ENCODE measurements at regions not wholly inside any gene's neighbourhood (a gene's known extent, or its start where the extent isn't known, plus 50 kb on each side); places are given as distances from the start of the nearest gene placed in this dataset.

- no peak for TF ChIP-seq CTCF (conservative IDR thresholded peaks at IDR 0.05; ENCODE audit: low read depth, low read length)
- no peak for TF ChIP-seq EZH2 (IDR thresholded peaks at IDR 0.05; ENCODE audit: low read length, unreplicated experiment)
- TF ChIP-seq EZH2phosphoT487 (IDR thresholded peaks at IDR 0.05; ENCODE audit: borderline replicate concordance, low read length): no peak
These were observed 137.9 kb upstream of the CADM2 start for GRCh38 chr3:84820906-84821305.

Data from PC-3 (cell line).